Peyer's patch (tissue), 4 donors: ENCODE measurements at regions not wholly inside any gene's neighbourhood (a gene's known extent, or its start where the extent isn't known, plus 50 kb on each side); places are given as distances from the start of the nearest gene placed in this dataset.

Experiments used
- DNase-seq, 3 donors: peaks; one replicate each; pipeline ENCODE4 v3.0.0-alpha.2; 2017 to 2019
- H3K27ac ChIP-seq, 4 donors: fragments of 200-600 bp; sonication (generic); one replicate each; pipeline ENCODE4 v1.5.1; 2016 to 2019
- H3K27me3 ChIP-seq, 2 donors: fragments of 200-600 bp; sonication (generic); one replicate each; pipeline ENCODE4 v1.5.1; 2019
- H3K36me3 ChIP-seq, 3 donors: fragments of 200-600 bp; sonication (generic); one replicate each; pipeline ENCODE4 v1.5.1; 2016 to 2019
- H3K4me1 ChIP-seq, 4 donors: fragments of 200-600 bp; sonication (generic); one replicate each; pipeline ENCODE4 v1.5.1; 2016 to 2019
- H3K4me3 ChIP-seq, 4 donors: fragments of 200-600 bp; sonication (generic); 1 replicate in 3 of 4; 2 replicates in 1 of 4; pipeline ENCODE4 v1.5.1; 2016 to 2019; ENCODE audit warnings: mild to moderate bottlenecking in 1 of 4
- H3K9me3 ChIP-seq, 4 donors: fragments of 200-600 bp; sonication (generic); one replicate each; pipeline ENCODE4 v1.5.1; 2016 to 2019; ENCODE audit warnings: mild to moderate bottlenecking in 1 of 4
- CTCF ChIP-seq, 6 experiments: fragments of 450-650 bp in 4 of 6; fragments of 200-600 bp in 2 of 6; sonication (generic) in 1 of 6; IDR thresholded peaks; one replicate each; pipeline ENCODE4 v1.5.1; 2017 to 2019; ENCODE audit warnings: antibody characterized with exemption in 6 of 6, mild to moderate bottlenecking in 3 of 6, moderate library complexity in 1 of 6
- POLR2A ChIP-seq, 2 donors: fragments of 450-650 bp; IDR thresholded peaks; one replicate each; pipeline ENCODE4 v1.5.1; 2017; ENCODE audit warnings: antibody characterized with exemption in 2 of 2, mild to moderate bottlenecking in 2 of 2, moderate library complexity in 2 of 2

GRCh38 chr11:112565551-112565950, 304.9 kb upstream of the PLET1 start:
- peak overlapping the region in 1 of 4 donors; percentile 61 for H3K27ac ChIP-seq

GRCh38 chr11:112566124-112566523, 305.5 kb upstream of the PLET1 start:
- peak overlapping the region in 1 of 4 donors; percentile 8 for H3K27ac ChIP-seq
- no peak for TF ChIP-seq CTCF (IDR thresholded peaks at IDR 0.05)
- no peak for TF ChIP-seq POLR2A (IDR thresholded peaks at IDR 0.05)
- H3K4me1 ChIP-seq: peaks cover 0 to 16% (median 0%) of the 10 kb centered on the region in 4 donors
- no peak overlapping the region for H3K4me3 ChIP-seq
- no peaks in the 10 kb centered on the region for H3K27me3 ChIP-seq
- no peaks in the 10 kb centered on the region for H3K9me3 ChIP-seq
- H3K36me3 ChIP-seq: no peaks in the 10 kb centered on the region
- no peak for DNase-seq

More at GRCh38 chr11:112565551-112565950, 304.9 kb upstream of the PLET1 start:
- Histone ChIP-seq H3K4me1 (peaks cover 0 to 16% (median 0%) of the 10 kb centered on the region in 4 donors), H3K27me3 (no peaks in the 10 kb centered on the region), H3K4me3 (no peak overlapping the region), H3K36me3 (no peaks in the 10 kb centered on the region), H3K9me3 (no peaks in the 10 kb centered on the region)
- TF ChIP-seq POLR2A (IDR thresholded peaks at IDR 0.05) (no peak), CTCF (IDR thresholded peaks at IDR 0.05) (no peak)
- DNase-seq: no peak

GRCh38 chr11:112570333-112570732, 309.7 kb upstream of the PLET1 start:
- Histone ChIP-seq H3K27me3 (no peaks in the 10 kb centered on the region), H3K9me3 (no peaks in the 10 kb centered on the region), H3K36me3 (no peaks in the 10 kb centered on the region), H3K4me1 (peaks cover 0 to 8% (median 0%) of the 10 kb centered on the region in 4 donors), H3K27ac (no peak overlapping the region), H3K4me3 (no peak overlapping the region)
- TF ChIP-seq CTCF (IDR thresholded peaks at IDR 0.05) (no peak), POLR2A (IDR thresholded peaks at IDR 0.05) (no peak)
- DNase-seq: no peak

GRCh38 chr11:112579282-112579681, 318.6 kb upstream of the PLET1 start:
- H3K9me3 ChIP-seq: no peaks in the 10 kb centered on the region

GRCh38 chr11:112580864-112581263, 320.2 kb upstream of the PLET1 start:
- no peak overlapping the region for H3K4me3 ChIP-seq
- H3K4me1 ChIP-seq: no peaks in the 10 kb centered on the region
- H3K9me3 ChIP-seq: no peaks in the 10 kb centered on the region
- H3K36me3 ChIP-seq: no peaks in the 10 kb centered on the region
- H3K27me3 ChIP-seq: no peaks in the 10 kb centered on the region
- H3K27ac ChIP-seq: no peak overlapping the region
- TF ChIP-seq CTCF (IDR thresholded peaks at IDR 0.05) (no peak), POLR2A (IDR thresholded peaks at IDR 0.05) (no peak)
- DNase-seq: no peak

More at GRCh38 chr11:112579282-112579681, 318.6 kb upstream of the PLET1 start:
- H3K36me3 ChIP-seq: no peaks in the 10 kb centered on the region
- TF ChIP-seq CTCF (IDR thresholded peaks at IDR 0.05): no peak
- no peak for TF ChIP-seq POLR2A (IDR thresholded peaks at IDR 0.05)
- H3K27ac ChIP-seq: no peak overlapping the region
- no peaks in the 10 kb centered on the region for H3K27me3 ChIP-seq
- no peak for DNase-seq
- H3K4me3 ChIP-seq: no peak overlapping the region
- no peaks in the 10 kb centered on the region for H3K4me1 ChIP-seq

GRCh38 chr11:112581747-112582146, 321.1 kb upstream of the PLET1 start:
- TF ChIP-seq CTCF (IDR thresholded peaks at IDR 0.05): no peak
- TF ChIP-seq POLR2A (IDR thresholded peaks at IDR 0.05): no peak
- H3K9me3 ChIP-seq: no peaks in the 10 kb centered on the region
- H3K36me3 ChIP-seq: no peaks in the 10 kb centered on the region
- no peak overlapping the region for H3K4me3 ChIP-seq
- H3K4me1 ChIP-seq: no peaks in the 10 kb centered on the region
- no peaks in the 10 kb centered on the region for H3K27me3 ChIP-seq
- no peak for DNase-seq
- H3K27ac ChIP-seq: no peak overlapping the region
